ENCODE measurements at regions not wholly inside any gene's neighbourhood (a gene's known extent, or its start where the extent isn't known, plus 50 kb on each side); places are given as distances from the start of the nearest gene placed in this dataset.

- no peak overlapping the region for H3K4me3 Mint-ChIP-seq (ENCODE audit: unreplicated experiment)
- H3K27me3 Mint-ChIP-seq (ENCODE audit: insufficient read depth, unreplicated experiment), result no peaks in the 10 kb centered on the region
- no peak overlapping the region for H3K27ac Mint-ChIP-seq (ENCODE audit: unreplicated experiment)
- no peaks in the 10 kb centered on the region for H3K9me3 Mint-ChIP-seq (ENCODE audit: unreplicated experiment)
- Histone ChIP-seq H3K4me1 (no peaks in the 10 kb centered on the region), H3K27me3 (replicated peaks; ENCODE audit: control insufficient read depth, insufficient read depth, low read length) (no peaks in the 10 kb centered on the region), H3K9me3 (no peaks in the 10 kb centered on the region), H3K36me3 (ENCODE audit: control insufficient read depth, insufficient read depth, low read length) (no peaks in the 10 kb centered on the region), H3K4me3 (ENCODE audit: low read depth, low read length) (no peak overlapping the region)
- ChIA-PET CTCF (no interaction called here), POLR2A (no interaction called here)
- no peaks in the 10 kb centered on the region for H3K36me3 Mint-ChIP-seq (ENCODE audit: insufficient read depth, unreplicated experiment)
- H3K4me1 Mint-ChIP-seq (ENCODE audit: low read depth, unreplicated experiment), result no peaks in the 10 kb centered on the region
- TF ChIP-seq, protein P1, sequence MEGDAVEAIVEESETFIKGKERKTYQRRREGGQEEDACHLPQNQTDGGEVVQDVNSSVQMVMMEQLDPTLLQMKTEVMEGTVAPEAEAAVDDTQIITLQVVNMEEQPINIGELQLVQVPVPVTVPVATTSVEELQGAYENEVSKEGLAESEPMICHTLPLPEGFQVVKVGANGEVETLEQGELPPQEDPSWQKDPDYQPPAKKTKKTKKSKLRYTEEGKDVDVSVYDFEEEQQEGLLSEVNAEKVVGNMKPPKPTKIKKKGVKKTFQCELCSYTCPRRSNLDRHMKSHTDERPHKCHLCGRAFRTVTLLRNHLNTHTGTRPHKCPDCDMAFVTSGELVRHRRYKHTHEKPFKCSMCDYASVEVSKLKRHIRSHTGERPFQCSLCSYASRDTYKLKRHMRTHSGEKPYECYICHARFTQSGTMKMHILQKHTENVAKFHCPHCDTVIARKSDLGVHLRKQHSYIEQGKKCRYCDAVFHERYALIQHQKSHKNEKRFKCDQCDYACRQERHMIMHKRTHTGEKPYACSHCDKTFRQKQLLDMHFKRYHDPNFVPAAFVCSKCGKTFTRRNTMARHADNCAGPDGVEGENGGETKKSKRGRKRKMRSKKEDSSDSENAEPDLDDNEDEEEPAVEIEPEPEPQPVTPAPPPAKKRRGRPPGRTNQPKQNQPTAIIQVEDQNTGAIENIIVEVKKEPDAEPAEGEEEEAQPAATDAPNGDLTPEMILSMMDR (IDR thresholded peaks at IDR 0.05; ENCODE audit: insufficient read depth in 1 of 2, low read depth in 1 of 2, low read length in 1 of 2, severe bottlenecking in 1 of 2, unreplicated experiment in 1 of 2), result no peak
- no peak for DNase-seq
- intact Hi-C loops (cut with micrococcal nuclease; ENCODE audit: unreplicated experiment), result no loop called here
- BruUV-seq (replicated peaks), result no TSS peak
Observed at GRCh38 chr2:35606394-35606793, 749.2 kb upstream of the CRIM1 start.

DNA sequence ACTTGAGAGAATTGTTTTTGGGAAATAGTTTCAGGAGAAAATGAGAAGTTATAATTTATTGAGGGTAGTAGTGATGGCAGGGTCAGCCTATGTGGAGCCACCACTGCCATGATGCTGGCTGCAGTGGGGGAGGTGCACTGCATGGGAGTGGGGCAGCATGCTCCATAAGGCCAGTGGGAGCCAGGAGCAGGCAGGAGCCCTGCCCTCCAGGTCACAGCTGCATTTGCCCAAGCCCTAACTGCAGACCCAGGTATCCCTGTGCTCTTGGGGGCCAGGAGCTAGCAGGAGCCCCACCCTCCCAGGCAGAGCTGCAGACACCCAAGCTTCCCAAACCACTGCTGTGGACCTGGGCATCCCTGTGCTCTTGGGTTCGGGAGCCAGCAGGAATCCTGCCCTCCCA is 757.3 kb upstream of the CRIM1 start:
- Mint-ChIP-seq H3K4me3 (ENCODE audit: unreplicated experiment) (no peak overlapping the region), H3K9me3 (ENCODE audit: unreplicated experiment) (peaks cover 20% of the 10 kb centered on the region), H3K36me3 (ENCODE audit: insufficient read depth, unreplicated experiment) (no peaks in the 10 kb centered on the region), H3K27me3 (ENCODE audit: insufficient read depth, unreplicated experiment) (no peaks in the 10 kb centered on the region), H3K4me1 (ENCODE audit: low read depth, unreplicated experiment) (no peaks in the 10 kb centered on the region), H3K27ac (ENCODE audit: unreplicated experiment) (no peak overlapping the region)
- no peak overlapping the region for H3K4me3 ChIP-seq (ENCODE audit: low read depth, low read length)
- 0 out of 2 replicates have a peak, but pooled peaks cover 8% of the 10 kb centered on the region for H3K9me3 ChIP-seq
- no peaks in the 10 kb centered on the region for H3K4me1 ChIP-seq
- intact Hi-C loops (cut with micrococcal nuclease; ENCODE audit: unreplicated experiment), result no loop called here
- POLR2A ChIA-PET, result no interaction called here
- no peaks in the 10 kb centered on the region for H3K36me3 ChIP-seq (ENCODE audit: control insufficient read depth, insufficient read depth, low read length)
- BruUV-seq (replicated peaks), result no TSS peak
- H3K27me3 ChIP-seq (replicated peaks; ENCODE audit: control insufficient read depth, insufficient read depth, low read length), result no peaks in the 10 kb centered on the region
- DNase-seq, result no peak
- TF ChIP-seq, protein P1 (IDR thresholded peaks at IDR 0.05; ENCODE audit: insufficient read depth in 1 of 2, low read depth in 1 of 2, low read length in 1 of 2, severe bottlenecking in 1 of 2, unreplicated experiment in 1 of 2), result no peak
- CTCF ChIA-PET, result no interaction called here

DNA sequence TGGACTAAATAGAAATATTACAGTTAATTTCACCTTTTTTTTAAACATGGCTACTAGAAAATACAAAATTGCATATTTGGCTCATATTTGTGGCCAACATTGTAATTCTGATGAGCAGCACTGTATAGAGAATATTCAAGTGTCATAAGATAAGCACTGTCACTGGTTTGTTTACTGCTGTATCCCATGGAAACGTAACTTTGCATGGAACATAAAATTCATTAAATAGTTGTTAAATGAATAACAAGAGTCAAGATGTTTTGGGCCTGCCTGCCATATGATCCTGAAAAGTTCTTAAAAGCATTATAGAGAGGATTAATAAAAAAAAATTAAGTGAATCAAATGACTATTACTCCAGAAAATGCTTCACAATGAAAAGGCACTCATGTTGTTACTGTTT is 763.7 kb upstream of the CRIM1 start:
- POLR2A ChIA-PET, result no interaction called here
- intact Hi-C loops (cut with micrococcal nuclease; ENCODE audit: unreplicated experiment), result no loop called here
- TF ChIP-seq, protein P1 (IDR thresholded peaks at IDR 0.05; ENCODE audit: insufficient read depth in 1 of 2, low read depth in 1 of 2, low read length in 1 of 2, severe bottlenecking in 1 of 2, unreplicated experiment in 1 of 2), result no peak
- no peaks in the 10 kb centered on the region for H3K27me3 ChIP-seq (replicated peaks; ENCODE audit: control insufficient read depth, insufficient read depth, low read length)
- Mint-ChIP-seq H3K4me1 (ENCODE audit: low read depth, unreplicated experiment) (no peaks in the 10 kb centered on the region), H3K4me3 (ENCODE audit: unreplicated experiment) (no peak overlapping the region), H3K9me3 (ENCODE audit: unreplicated experiment) (peaks cover 46% of the 10 kb centered on the region), H3K36me3 (ENCODE audit: insufficient read depth, unreplicated experiment) (no peaks in the 10 kb centered on the region), H3K27ac (ENCODE audit: unreplicated experiment) (no peak overlapping the region), H3K27me3 (ENCODE audit: insufficient read depth, unreplicated experiment) (no peaks in the 10 kb centered on the region)
- peaks cover 4% of the 10 kb centered on the region; the same call in 1 of the 2 replicates for H3K9me3 ChIP-seq
- DNase-seq, result no peak
- H3K4me1 ChIP-seq, result no peaks in the 10 kb centered on the region
- no TSS peak for BruUV-seq (replicated peaks)
- H3K4me3 ChIP-seq (ENCODE audit: low read depth, low read length), result no peak overlapping the region
- CTCF ChIA-PET, result no interaction called here
- H3K36me3 ChIP-seq (ENCODE audit: control insufficient read depth, insufficient read depth, low read length), result no peaks in the 10 kb centered on the region

Measured in Caco-2 (cell line).